Hepatocyte (in vitro differentiated cells): ENCODE measurements at regions not wholly inside any gene's neighbourhood (a gene's known extent, or its start where the extent isn't known, plus 50 kb on each side); places are given as distances from the start of the nearest gene placed in this dataset.

Experiments used
- DNase-seq: peaks from one replicate; pipeline ENCODE4 v3.0.0-alpha.2; 2016; ENCODE audit warnings: low spot score
- H2AFZ ChIP-seq: fragments of 200-600 bp; sonication (generic); 2 replicates; pipeline ENCODE4 v1.6.0; 2016; ENCODE audit warnings: antibody characterized with exemption, mild to moderate bottlenecking
- H3K27ac ChIP-seq: fragments of 200-600 bp; sonication (generic); 2 replicates; pipeline ENCODE4 v1.5.1; 2016; ENCODE audit warnings: mild to moderate bottlenecking
- H3K27me3 ChIP-seq: fragments of 200-600 bp; sonication (generic); 2 replicates; pipeline ENCODE4 v1.6.1; 2016
- H3K36me3 ChIP-seq: fragments of 200-600 bp; sonication (generic); replicated peaks from 2 replicates; pipeline ENCODE4 v1.5.1; 2016; ENCODE audit warnings: low read depth; ENCODE audit not compliant: insufficient read depth
- H3K4me1 ChIP-seq: fragments of 200-600 bp; sonication (generic); 2 replicates; pipeline ENCODE4 v1.5.1; 2016; ENCODE audit warnings: mild to moderate bottlenecking, moderate library complexity; ENCODE audit not compliant: insufficient read depth
- H3K4me2 ChIP-seq: fragments of 200-600 bp; sonication (generic); 2 replicates; pipeline ENCODE4 v1.6.0; 2016
- H3K4me3 ChIP-seq: fragments of 200-600 bp; sonication (generic); 2 replicates; pipeline ENCODE4 v1.5.1; 2016; ENCODE audit warnings: mild to moderate bottlenecking
- H3K79me2 ChIP-seq: fragments of 200-600 bp; sonication (generic); 2 replicates; pipeline ENCODE4 v1.6.0; 2017; ENCODE audit warnings: mild to moderate bottlenecking
- H3K9me2 ChIP-seq: fragments of 200-600 bp; sonication (generic); replicated peaks from 2 replicates; pipeline ENCODE4 v1.6.0; 2017; ENCODE audit warnings: mild to moderate bottlenecking; ENCODE audit not compliant: insufficient read depth
- H3K9me3 ChIP-seq: fragments of 200-600 bp; sonication (generic); 2 replicates; pipeline ENCODE4 v1.5.1; 2016; ENCODE audit warnings: low read depth, mild to moderate bottlenecking
- H4K20me1 ChIP-seq: fragments of 200-600 bp; sonication (generic); 2 replicates; pipeline ENCODE4 v1.6.0; 2016; ENCODE audit warnings: mild to moderate bottlenecking; ENCODE audit not compliant: insufficient read depth, poor library complexity, severe bottlenecking
- CTCF ChIP-seq: fragments of 200-600 bp; sonication (generic); IDR thresholded peaks from 2 replicates; pipeline ENCODE4 v1.5.1; 2016; ENCODE audit warnings: antibody characterized with exemption, mild to moderate bottlenecking; ENCODE audit not compliant: poor library complexity
- EZH2 ChIP-seq: fragments of 200-600 bp; sonication (generic); IDR thresholded peaks from 2 replicates; pipeline ENCODE4 v1.6.1; 2016; ENCODE audit warnings: antibody characterized with exemption, mild to moderate bottlenecking, borderline replicate concordance
- EZH2phosphoT487 ChIP-seq: fragments of 200-600 bp; sonication (generic); IDR thresholded peaks from one replicate; pipeline ENCODE4 v1.6.1; 2018; ENCODE audit warnings: antibody characterized with exemption, mild to moderate bottlenecking, low read depth, moderate library complexity; ENCODE audit not compliant: unreplicated experiment, severe bottlenecking
- WGBS: methylation state at CpG from one replicate; pipeline ENCODE4 v1.1.6; 2016; ENCODE audit warnings: low lambda C conversion rate; ENCODE audit errors: missing lambda C conversion rate; 5-methylcytosine and 5-hydroxymethylcytosine counted together

GRCh38 chr3:117809186-117810081 is 1099.9 kb downstream of the TUSC7 start:
- DNase-seq, result no peak
- Histone ChIP-seq H3K9me3 (no peaks in the 10 kb centered on the region), H3K9me2 (no peaks in the 10 kb centered on the region), H3K4me2 (no peak overlapping the region), H3K27me3 (no peaks in the 10 kb centered on the region), H3K36me3 (no peaks in the 10 kb centered on the region), H3K4me1 (no peaks in the 10 kb centered on the region), H3K4me3 (no peak overlapping the region), H2AFZ (no peak overlapping the region), H3K27ac (no peak overlapping the region), H3K79me2 (no peaks in the 10 kb centered on the region), H4K20me1 (no peaks in the 10 kb centered on the region)
- 74% methylated on average over 1 of the region's 1 CpG for WGBS
- TF ChIP-seq EZH2 (no peak), CTCF (no peak), EZH2phosphoT487 (no peak)

GRCh38 chr3:117811786-117812185 is 1102.2 kb downstream of the TUSC7 start:
- Histone ChIP-seq H4K20me1 (no peaks in the 10 kb centered on the region), H2AFZ (no peak overlapping the region), H3K36me3 (no peaks in the 10 kb centered on the region), H3K79me2 (no peaks in the 10 kb centered on the region), H3K27ac (no peak overlapping the region), H3K9me2 (no peaks in the 10 kb centered on the region), H3K9me3 (no peaks in the 10 kb centered on the region), H3K4me1 (no peaks in the 10 kb centered on the region), H3K27me3 (no peaks in the 10 kb centered on the region), H3K4me3 (no peak overlapping the region), H3K4me2 (no peak overlapping the region)
- no peak for DNase-seq
- 80% methylated on average over 2 of the region's 2 CpGs for WGBS
- TF ChIP-seq CTCF (no peak), EZH2phosphoT487 (no peak), EZH2 (no peak)

- H3K9me2 ChIP-seq, result no peaks in the 10 kb centered on the region
- no peak overlapping the region for H2AFZ ChIP-seq
- H3K9me3 ChIP-seq, result no peaks in the 10 kb centered on the region
- no peak overlapping the region for H3K4me3 ChIP-seq
- no peaks in the 10 kb centered on the region for H3K36me3 ChIP-seq
- no peak for TF ChIP-seq CTCF
- TF ChIP-seq EZH2, result no peak
- TF ChIP-seq EZH2phosphoT487, result no peak
- no peaks in the 10 kb centered on the region for H3K27me3 ChIP-seq
- DNase-seq, result no peak
- no peak overlapping the region for H3K27ac ChIP-seq
- H3K79me2 ChIP-seq, result no peaks in the 10 kb centered on the region
- 63% methylated on average over 2 of the region's 2 CpGs for WGBS
- no peaks in the 10 kb centered on the region for H4K20me1 ChIP-seq
- no peaks in the 10 kb centered on the region for H3K4me1 ChIP-seq
- no peak overlapping the region for H3K4me2 ChIP-seq
These were observed 1105.4 kb downstream of the TUSC7 start for GRCh38 chr3:117814975-117815374.
